WTC11 (cell line): ENCODE measurements at regions not wholly inside any gene's neighbourhood (a gene's known extent, or its start where the extent isn't known, plus 50 kb on each side); places are given as distances from the start of the nearest gene placed in this dataset.

Source experiments
- ATAC-seq: fragments of 200-7000 bp; cut with Tn5 transposase; 2 replicates; pipeline ENCODE4 v1.10.0; 2021; ENCODE audit warnings: mild to moderate bottlenecking, moderate library complexity
- CTCF ChIA-PET: fragments of 300-600 bp; sonication (Branson Sonifier 250); formaldehyde crosslinking; loops from one replicate; lab custom pipeline; 2021; ENCODE audit warnings: antibody characterized with exemption; lab: Charles Lee
- POLR2A ChIA-PET: fragments of 350-600 bp; sonication (Branson Sonifier 250); formaldehyde crosslinking; loops from one replicate; lab custom pipeline; 2021; ENCODE audit warnings: antibody characterized with exemption; lab: Charles Lee
- DNase-seq: peaks from one replicate; pipeline ENCODE4 v3.0.0; 2021; ENCODE audit warnings: low spot score
- H3K27ac Mint-ChIP-seq: 2 replicates; pipeline ENCODE4 v1.8.0; 2021; ENCODE audit warnings: mixed read lengths
- H3K27me3 Mint-ChIP-seq: 2 replicates; pipeline ENCODE4 v1.8.0; 2021; ENCODE audit warnings: low read depth, mild to moderate bottlenecking, moderate library complexity, mixed read lengths
- H3K36me3 Mint-ChIP-seq: 2 replicates; pipeline ENCODE4 v1.8.0; 2021; ENCODE audit warnings: mixed read lengths
- H3K4me1 Mint-ChIP-seq: 2 replicates; pipeline ENCODE4 v1.8.0; 2022; ENCODE audit warnings: mixed read lengths
- H3K4me3 Mint-ChIP-seq: 2 replicates; pipeline ENCODE4 v1.8.0; 2021; ENCODE audit warnings: mild to moderate bottlenecking, moderate library complexity, mixed read lengths
- H3K9me3 Mint-ChIP-seq: 2 replicates; pipeline ENCODE4 v1.8.0; 2021; ENCODE audit warnings: mixed read lengths
- AR ChIP-seq: fragments of 250-450 bp; sonication (Bioruptor Pico); IDR thresholded peaks from 2 replicates; pipeline ENCODE4 v1.9.0; 2021; ENCODE audit warnings: mild to moderate bottlenecking
- FOXP1 ChIP-seq: sonication (generic); formaldehyde crosslinking; IDR thresholded peaks from 2 replicates; pipeline ENCODE4 v1.8.0; 2022; ENCODE audit warnings: missing genetic modification reagents, mild to moderate bottlenecking, moderate library complexity, borderline replicate concordance
- HMGXB4 ChIP-seq: sonication (generic); formaldehyde crosslinking; IDR thresholded peaks from 2 replicates; pipeline ENCODE4 v1.8.1; 2023; ENCODE audit warnings: mild to moderate bottlenecking, moderate library complexity, missing genetic modification reagents
- JAZF1 ChIP-seq: fragments of 250-450 bp; sonication (Bioruptor Pico); IDR thresholded peaks from 2 replicates; pipeline ENCODE4 v1.9.0; 2021; ENCODE audit warnings: moderate library complexity, mild to moderate bottlenecking, inconsistent platforms
- JUN ChIP-seq: sonication (generic); formaldehyde crosslinking; IDR thresholded peaks from 2 replicates; pipeline ENCODE4 v1.8.0; 2023; ENCODE audit warnings: mild to moderate bottlenecking, missing genetic modification reagents
- MYBL2 ChIP-seq: sonication (generic); formaldehyde crosslinking; IDR thresholded peaks from 2 replicates; pipeline ENCODE4 v1.8.1; 2023; ENCODE audit warnings: mild to moderate bottlenecking, moderate library complexity, missing genetic modification reagents
- NFE2L1 ChIP-seq: sonication (generic); formaldehyde crosslinking; IDR thresholded peaks from 2 replicates; pipeline ENCODE4 v1.8.1; 2023; ENCODE audit warnings: missing genetic modification reagents
- NR3C1 ChIP-seq: sonication (generic); formaldehyde crosslinking; conservative IDR thresholded peaks from 2 replicates; pipeline ENCODE4 v1.8.1; 2023; ENCODE audit warnings: low read depth, mild to moderate bottlenecking, missing genetic modification reagents
- PRRX2 ChIP-seq: fragments of 250-450 bp; sonication (Bioruptor Pico); IDR thresholded peaks from 2 replicates; pipeline ENCODE4 v1.8.0; 2021; ENCODE audit warnings: mild to moderate bottlenecking
- ZNF138 ChIP-seq: sonication (generic); formaldehyde crosslinking; conservative IDR thresholded peaks from 2 replicates; pipeline ENCODE4 v1.8.1; 2022; ENCODE audit warnings: mild to moderate bottlenecking, moderate library complexity, missing genetic modification reagents
- ZNF425 ChIP-seq: fragments of 250-450 bp; sonication (Bioruptor Pico); conservative IDR thresholded peaks from 2 replicates; pipeline ENCODE4 v1.9.0; 2021; ENCODE audit warnings: mild to moderate bottlenecking
- TF ChIP-seq, protein P1 (sequence below): sonication (generic); formaldehyde crosslinking; IDR thresholded peaks from 2 replicates; pipeline ENCODE4 v1.8.0; 2022; ENCODE audit warnings: mild to moderate bottlenecking, missing genetic modification reagents
- TF ChIP-seq, protein P2 (sequence below): sonication (generic); formaldehyde crosslinking; IDR thresholded peaks from 2 replicates; pipeline ENCODE4 v1.8.1; 2022; ENCODE audit warnings: mild to moderate bottlenecking, missing genetic modification reagents, moderate library complexity, borderline replicate concordance
- TF ChIP-seq, protein P3 (sequence below): sonication (generic); formaldehyde crosslinking; IDR thresholded peaks from 2 replicates; pipeline ENCODE4 v1.8.1; 2023; ENCODE audit warnings: mild to moderate bottlenecking, missing genetic modification reagents, moderate library complexity

DNA sequence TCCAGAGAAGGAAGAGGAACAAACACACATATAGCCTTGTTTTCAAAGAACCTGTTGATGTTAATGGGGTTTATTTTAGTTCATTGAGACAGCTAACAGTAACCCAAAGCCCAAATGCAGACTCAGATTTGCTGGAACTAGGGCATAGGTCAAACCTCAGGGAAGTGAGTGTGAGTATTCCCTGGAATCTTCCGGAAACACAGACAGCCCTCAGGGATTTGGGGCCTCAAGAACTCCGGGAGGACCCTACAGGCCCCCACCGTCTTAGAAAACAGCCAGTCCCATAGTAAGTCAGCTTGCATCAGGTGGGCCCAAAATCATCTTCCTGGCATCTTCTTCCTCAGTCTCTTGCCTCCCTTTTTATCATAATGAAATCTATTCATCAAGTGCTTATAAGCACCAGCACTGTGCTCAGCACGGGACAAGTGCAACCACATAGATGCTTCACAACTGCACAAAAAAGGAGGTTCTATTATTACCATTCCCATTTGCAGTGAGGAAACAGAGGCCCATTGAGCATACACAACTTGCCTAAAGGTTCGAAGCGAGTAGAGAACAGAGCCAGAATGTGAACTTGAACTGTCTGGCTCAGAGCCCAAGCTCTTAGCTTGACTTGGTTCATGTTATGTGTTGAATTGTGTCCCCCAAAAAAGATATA lies 50.2 kb upstream of the BCL11A start:
- peaks cover 24% of the 10 kb centered on the region for H3K9me3 Mint-ChIP-seq
- peaks cover 4% of the 10 kb centered on the region; the same call in 1 of the 2 replicates for H3K27me3 Mint-ChIP-seq
- CTCF ChIA-PET, result interaction anchor here (1.1 to 1.3 kb wide), 2 partner anchors 22 to 42 kb away, joined by 5 to 6 read pairs; no protein-coding TSS in a partner anchor

More for the DNA sequence above, 50.2 kb upstream of the BCL11A start:
- no peak for ATAC-seq
- Mint-ChIP-seq H3K4me1 (peaks cover 24% of the 10 kb centered on the region), H3K4me3 (no peak overlapping the region), H3K36me3 (no peaks in the 10 kb centered on the region; the same call in none of the 2 replicates), H3K27ac (no peak overlapping the region)
- POLR2A ChIA-PET, result no interaction called here
- DNase-seq, result no peak
- TF ChIP-seq ZNF138 (CRISPR knock-in tag) (no peak), NFE2L1 (CRISPR knock-in tag) (no peak), JUN (no peak), AR (CRISPR knock-in tag) (no peak), JAZF1 (CRISPR knock-in tag) (no peak), HMGXB4 (CRISPR knock-in tag) (no peak), NR3C1 (CRISPR knock-in tag) (no peak), MYBL2 (CRISPR knock-in tag) (no peak), ZNF425 (no peak), FOXP1 (CRISPR knock-in tag) (no peak), PRRX2 (no peak)
- TF ChIP-seq, protein P1, sequence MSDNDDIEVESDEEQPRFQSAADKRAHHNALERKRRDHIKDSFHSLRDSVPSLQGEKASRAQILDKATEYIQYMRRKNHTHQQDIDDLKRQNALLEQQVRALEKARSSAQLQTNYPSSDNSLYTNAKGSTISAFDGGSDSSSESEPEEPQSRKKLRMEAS (CRISPR knock-in tag), result no peak
- TF ChIP-seq, protein P2, sequence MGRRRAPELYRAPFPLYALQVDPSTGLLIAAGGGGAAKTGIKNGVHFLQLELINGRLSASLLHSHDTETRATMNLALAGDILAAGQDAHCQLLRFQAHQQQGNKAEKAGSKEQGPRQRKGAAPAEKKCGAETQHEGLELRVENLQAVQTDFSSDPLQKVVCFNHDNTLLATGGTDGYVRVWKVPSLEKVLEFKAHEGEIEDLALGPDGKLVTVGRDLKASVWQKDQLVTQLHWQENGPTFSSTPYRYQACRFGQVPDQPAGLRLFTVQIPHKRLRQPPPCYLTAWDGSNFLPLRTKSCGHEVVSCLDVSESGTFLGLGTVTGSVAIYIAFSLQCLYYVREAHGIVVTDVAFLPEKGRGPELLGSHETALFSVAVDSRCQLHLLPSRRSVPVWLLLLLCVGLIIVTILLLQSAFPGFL (CRISPR knock-in tag), result no peak
- TF ChIP-seq, protein P3, sequence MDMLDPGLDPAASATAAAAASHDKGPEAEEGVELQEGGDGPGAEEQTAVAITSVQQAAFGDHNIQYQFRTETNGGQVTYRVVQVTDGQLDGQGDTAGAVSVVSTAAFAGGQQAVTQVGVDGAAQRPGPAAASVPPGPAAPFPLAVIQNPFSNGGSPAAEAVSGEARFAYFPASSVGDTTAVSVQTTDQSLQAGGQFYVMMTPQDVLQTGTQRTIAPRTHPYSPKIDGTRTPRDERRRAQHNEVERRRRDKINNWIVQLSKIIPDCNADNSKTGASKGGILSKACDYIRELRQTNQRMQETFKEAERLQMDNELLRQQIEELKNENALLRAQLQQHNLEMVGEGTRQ (CRISPR knock-in tag), result no peak
